CD14-positive monocyte (primary cell): ENCODE measurements at regions not wholly inside any gene's neighbourhood (a gene's known extent, or its start where the extent isn't known, plus 50 kb on each side); places are given as distances from the start of the nearest gene placed in this dataset.

ENCODE experiments used
- DNase-seq, 3 donors: peaks; one replicate each; pipeline ENCODE4 v3.0.0-alpha.2; 2011 to 2022
- H2AFZ ChIP-seq: 2 replicates; pipeline ENCODE4 v1.6.0; 2012; ENCODE audit warnings: mild to moderate bottlenecking, low read depth, low read length, inconsistent platforms; ENCODE audit not compliant: insufficient read depth, poor library complexity, severe bottlenecking
- H3K27ac ChIP-seq, 2 donors: 1 replicate in 1 of 2; 2 replicates in 1 of 2; pipeline ENCODE4 v1.5.1; 2012 to 2013; ENCODE audit warnings: low read length in 2 of 2, control low read depth in 1 of 2, inconsistent platforms in 1 of 2, low read depth in 1 of 2, mild to moderate bottlenecking in 1 of 2
- H3K27me3 ChIP-seq, 2 donors: one replicate each; pipeline versions ENCODE4 v1.6.0 to v1.6.1; 2011 to 2013; ENCODE audit warnings: low read length in 2 of 2; ENCODE audit not compliant: control insufficient read depth in 2 of 2, insufficient read depth in 2 of 2
- H3K36me3 ChIP-seq, 2 donors: replicated peaks in 1 of 2; 1 replicate in 1 of 2; 2 replicates in 1 of 2; pipeline versions ENCODE4 v1.5.1 to v1.6.1; 2012 to 2013; ENCODE audit warnings: low read length in 2 of 2, control low read depth in 1 of 2, inconsistent platforms in 1 of 2, mild to moderate bottlenecking in 1 of 2; ENCODE audit not compliant: insufficient read depth in 2 of 2, control insufficient read depth in 1 of 2
- H3K4me1 ChIP-seq, 2 donors: 1 replicate in 1 of 2; 2 replicates in 1 of 2; pipeline versions ENCODE4 v1.5.1 to v1.6.1; 2012 to 2013; ENCODE audit warnings: low read length in 2 of 2, control low read depth in 1 of 2, inconsistent platforms in 1 of 2, mild to moderate bottlenecking in 1 of 2, moderate library complexity in 1 of 2; ENCODE audit not compliant: insufficient read depth in 2 of 2, control insufficient read depth in 1 of 2
- H3K4me2 ChIP-seq: replicated peaks from 2 replicates; pipeline ENCODE3; 2012; ENCODE audit warnings: low read length, moderate library complexity, mild to moderate bottlenecking; ENCODE audit not compliant: poor library complexity, severe bottlenecking; ENCODE audit errors: extremely low read depth
- H3K4me3 ChIP-seq, 3 experiments: fragments of 200-600 bp in 1 of 3; sonication (generic) in 1 of 3; replicated peaks in 1 of 3; 1 replicate in 2 of 3; 2 replicates in 1 of 3; pipeline ENCODE4 v1.5.1; 2011 to 2013; ENCODE audit warnings: low read length in 3 of 3, mild to moderate bottlenecking in 3 of 3, control low read depth in 2 of 3, low read depth in 2 of 3, inconsistent platforms in 1 of 3, moderate library complexity in 1 of 3
- H3K79me2 ChIP-seq: 2 replicates; pipeline ENCODE4 v1.6.0; 2012; ENCODE audit warnings: mild to moderate bottlenecking, control low read depth, inconsistent platforms, low read length, moderate library complexity; ENCODE audit not compliant: insufficient read depth
- H3K9ac ChIP-seq: 2 replicates; pipeline ENCODE4 v1.6.0; 2017; ENCODE audit warnings: low read length, mild to moderate bottlenecking; ENCODE audit not compliant: insufficient read depth, poor library complexity, severe bottlenecking
- H3K9me3 ChIP-seq, 2 donors: replicated peaks in 1 of 2; 1 replicate in 1 of 2; 2 replicates in 1 of 2; pipeline versions ENCODE4 v1.5.1 to v1.6.1; 2012 to 2013; ENCODE audit warnings: low read length in 2 of 2, control low read depth in 1 of 2; ENCODE audit not compliant: control insufficient read depth in 1 of 2, insufficient read depth in 1 of 2
- H4K20me1 ChIP-seq: 2 replicates; pipeline ENCODE4 v1.6.0; 2012; ENCODE audit warnings: mild to moderate bottlenecking, low read length, control low read depth, moderate library complexity; ENCODE audit not compliant: insufficient read depth
- H3K27ac Mint-ChIP-seq, 7 donors: one replicate each; pipeline ENCODE4 v1.8.0; 2020; ENCODE audit warnings: mild to moderate bottlenecking in 7 of 7, mixed read lengths in 7 of 7, moderate library complexity in 6 of 7, inconsistent platforms in 2 of 7
- H3K27me3 Mint-ChIP-seq, 3 donors: one replicate each; pipeline ENCODE4 v1.8.0; 2021 to 2022; ENCODE audit warnings: low read depth in 3 of 3, mild to moderate bottlenecking in 3 of 3, mixed read lengths in 3 of 3, moderate library complexity in 3 of 3, inconsistent platforms in 1 of 3
- H3K36me3 Mint-ChIP-seq, 2 donors: one replicate each; pipeline ENCODE4 v1.8.0; 2020; ENCODE audit warnings: mixed read lengths in 2 of 2, inconsistent platforms in 1 of 2, mild to moderate bottlenecking in 1 of 2
- H3K4me1 Mint-ChIP-seq: one replicate; pipeline ENCODE4 v1.8.0; 2020; ENCODE audit warnings: mild to moderate bottlenecking, mixed read lengths
- H3K4me3 Mint-ChIP-seq, 2 donors: one replicate each; pipeline ENCODE4 v1.8.0; 2020; ENCODE audit warnings: mild to moderate bottlenecking in 2 of 2, mixed read lengths in 2 of 2, moderate library complexity in 1 of 2
- H3K9me3 Mint-ChIP-seq, 7 donors: one replicate each; pipeline ENCODE4 v1.8.0; 2020 to 2022; ENCODE audit warnings: mixed read lengths in 7 of 7, mild to moderate bottlenecking in 6 of 7, moderate library complexity in 6 of 7, inconsistent platforms in 2 of 7
- CTCF ChIP-seq: fragments of 200-600 bp; IDR thresholded peaks from one replicate; pipeline ENCODE4 v1.8.0; 2022; ENCODE audit warnings: antibody characterized with exemption, mild to moderate bottlenecking
- WGBS: methylation state at CpG from one replicate; pipeline ENCODE4 v1.1.5; 2013; ENCODE audit warnings: missing lambda C conversion rate; ENCODE audit not compliant: insufficient coverage; 5-methylcytosine and 5-hydroxymethylcytosine counted together
- intact Hi-C, 2 donors: fragments of 100-400 bp; cut with micrococcal nuclease; formaldehyde crosslinking; loops; one replicate each; pipeline versions ENCODE4 v1.15.0 to v1.15.1; 2023

- H3K4me3 Mint-ChIP-seq, result no peak overlapping the region
- TF ChIP-seq CTCF, result no peak
Measured at GRCh38 chr1:29517251-29518086, 281.1 kb downstream of the PTPRU start.

GRCh38 chr1:29516063-29516820, 279.9 kb downstream of the PTPRU start:
- Histone ChIP-seq H3K4me3 (no peak overlapping the region), H3K27ac (no peak overlapping the region)
- DNase-seq, result no peak

More at GRCh38 chr1:29517251-29518086, 281.1 kb downstream of the PTPRU start:
- no peaks in the 10 kb centered on the region for H3K4me1 Mint-ChIP-seq
- Histone ChIP-seq H3K9ac (no peak overlapping the region), H3K79me2 (no peaks in the 10 kb centered on the region), H3K4me1 (no peaks in the 10 kb centered on the region), H3K27ac (no peak overlapping the region), H3K9me3 (no peaks in the 10 kb centered on the region), H3K36me3 (no peaks in the 10 kb centered on the region), H3K4me2 (no peak overlapping the region), H3K4me3 (no peak overlapping the region), H3K27me3 (no peaks in the 10 kb centered on the region), H2AFZ (no peak overlapping the region), H4K20me1 (no peaks in the 10 kb centered on the region)
- H3K9me3 Mint-ChIP-seq, result peaks cover 0 to 5% (median 1%) of the 10 kb centered on the region in 7 donors
- no peaks in the 10 kb centered on the region for H3K36me3 Mint-ChIP-seq
- intact Hi-C loops, result no loop called here
- H3K27ac Mint-ChIP-seq, result peak overlapping the region in 1 of 7 donors; percentile 39
- DNase-seq, result no peak
- WGBS, result 74% methylated on average over 6 of the region's 8 CpGs
- peaks cover 2 to 5% (median 4%) of the 10 kb centered on the region in 3 donors for H3K27me3 Mint-ChIP-seq

More at GRCh38 chr1:29516063-29516820, 279.9 kb downstream of the PTPRU start:
- Histone ChIP-seq H3K4me2 (no peak overlapping the region), H2AFZ (no peak overlapping the region), H3K79me2 (no peaks in the 10 kb centered on the region), H3K9me3 (no peaks in the 10 kb centered on the region), H3K9ac (no peak overlapping the region), H3K36me3 (no peaks in the 10 kb centered on the region), H3K27me3 (no peaks in the 10 kb centered on the region), H4K20me1 (no peaks in the 10 kb centered on the region), H3K4me1 (no peaks in the 10 kb centered on the region)
- no peaks in the 10 kb centered on the region for H3K4me1 Mint-ChIP-seq
- peaks cover 0 to 5% (median 1%) of the 10 kb centered on the region in 7 donors for H3K9me3 Mint-ChIP-seq
- H3K27ac Mint-ChIP-seq, result peak overlapping the region in 1 of 7 donors; percentile 39
- intact Hi-C loops, result no loop called here
- no peak overlapping the region for H3K4me3 Mint-ChIP-seq
- no peak for TF ChIP-seq CTCF
- WGBS, result 90% methylated on average over 3 of the region's 5 CpGs
- no peaks in the 10 kb centered on the region for H3K36me3 Mint-ChIP-seq
- peaks cover 2 to 9% (median 4%) of the 10 kb centered on the region in 3 donors for H3K27me3 Mint-ChIP-seq
